Neural cell (in vitro differentiated cells): ENCODE measurements at regions not wholly inside any gene's neighbourhood (a gene's known extent, or its start where the extent isn't known, plus 50 kb on each side); places are given as distances from the start of the nearest gene placed in this dataset.

Experiments used
- H2AFZ ChIP-seq: fragments of 200-600, 300-800 bp; sonication (generic), shearing (Covaris generic); 2 replicates; pipeline ENCODE4 v1.6.0; 2014; ENCODE audit warnings: low read depth, mild to moderate bottlenecking, antibody characterized with exemption, low read length, moderate library complexity
- H3F3A ChIP-seq: fragments of 200-600 bp; shearing (Covaris generic); 2 replicates; pipeline ENCODE4 v1.6.1; 2016; ENCODE audit warnings: mild to moderate bottlenecking, moderate library complexity, mixed read lengths, antibody characterized with exemption, low read length; ENCODE audit not compliant: insufficient read depth, poor library complexity, severe bottlenecking
- H3K27ac ChIP-seq: fragments of 200-600, 300-800 bp; sonication (generic), shearing (Covaris generic); 2 replicates; pipeline ENCODE4 v1.5.1; 2014; ENCODE audit warnings: mild to moderate bottlenecking, low read length, moderate library complexity
- H3K27me3 ChIP-seq: fragments of 300-800, 200-600 bp; sonication (generic), shearing (Covaris generic); 2 replicates; pipeline ENCODE4 v1.6.0; 2014; ENCODE audit warnings: mild to moderate bottlenecking, low read depth, low read length, moderate library complexity; ENCODE audit not compliant: insufficient read depth
- H3K36me3 ChIP-seq: fragments of 300-800, 200-600 bp; sonication (generic), shearing (Covaris generic); 2 replicates; pipeline ENCODE4 v1.5.1; 2014; ENCODE audit warnings: mild to moderate bottlenecking, antibody characterized with exemption, low read length, moderate library complexity; ENCODE audit not compliant: insufficient read depth
- H3K4me2 ChIP-seq: fragments of 300-800, 200-600 bp; sonication (generic), shearing (Covaris generic); 2 replicates; pipeline ENCODE4 v1.6.0; 2014; ENCODE audit warnings: mild to moderate bottlenecking, low read length
- H3K4me3 ChIP-seq: fragments of 300-800, 200-600 bp; sonication (generic), shearing (Covaris generic); 2 replicates; pipeline ENCODE4 v1.5.1; 2014; ENCODE audit warnings: mild to moderate bottlenecking, low read length, moderate library complexity
- H3K79me2 ChIP-seq: fragments of 200-600 bp; shearing (Covaris generic); replicated peaks from 2 replicates; pipeline ENCODE4 v1.6.0; 2014; ENCODE audit warnings: mild to moderate bottlenecking, low read length, moderate library complexity; ENCODE audit not compliant: insufficient read depth
- H3K9ac ChIP-seq: fragments of 300-800, 200-600 bp; sonication (generic), shearing (Covaris generic); 2 replicates; pipeline ENCODE4 v1.6.1; 2016; ENCODE audit warnings: mild to moderate bottlenecking, low read length, mixed read lengths
- H3K9me2 ChIP-seq: fragments of 200-600 bp; shearing (Covaris generic); 2 replicates; pipeline ENCODE4 v1.6.1; 2016; ENCODE audit warnings: mild to moderate bottlenecking, low read length, mixed read lengths; ENCODE audit not compliant: insufficient read depth
- H3K9me3 ChIP-seq: fragments of 200-600, 300-800 bp; sonication (generic), shearing (Covaris generic); 2 replicates; pipeline ENCODE4 v1.6.1; 2016; ENCODE audit warnings: mild to moderate bottlenecking, mixed run types, low read length, moderate library complexity, mixed read lengths
- H4K20me1 ChIP-seq: fragments of 200-600 bp; shearing (Covaris generic); 2 replicates; pipeline ENCODE4 v1.6.1; 2016; ENCODE audit warnings: mild to moderate bottlenecking, mixed run types; ENCODE audit not compliant: insufficient read depth
- CTCF ChIP-seq: fragments of 450-650 bp; IDR thresholded peaks from 2 replicates; pipeline ENCODE4 v1.5.1; 2014; ENCODE audit warnings: antibody characterized with exemption, mild to moderate bottlenecking, moderate library complexity; ENCODE audit not compliant: poor library complexity, severe bottlenecking
- EP300 ChIP-seq: fragments of 450-650 bp; conservative IDR thresholded peaks from 2 replicates; pipeline ENCODE4 v1.6.1; 2014; ENCODE audit warnings: antibody characterized with exemption, mild to moderate bottlenecking, moderate library complexity; ENCODE audit not compliant: poor library complexity, severe bottlenecking
- EZH2 ChIP-seq: fragments of 200-600, 300-800 bp; shearing (Covaris generic), sonication (generic); IDR thresholded peaks from 2 replicates; pipeline ENCODE4 v1.6.1; 2014; ENCODE audit warnings: antibody characterized with exemption, low read length, borderline replicate concordance, mild to moderate bottlenecking; ENCODE audit not compliant: insufficient read depth, poor library complexity, severe bottlenecking
- MXI1 ChIP-seq: fragments of 450-650 bp; conservative IDR thresholded peaks from 2 replicates; pipeline ENCODE4 v1.6.1; 2014; ENCODE audit warnings: antibody characterized with exemption, mild to moderate bottlenecking; ENCODE audit not compliant: poor library complexity, severe bottlenecking
- POLR2AphosphoS5 ChIP-seq: IDR thresholded peaks from 2 replicates; pipeline ENCODE4 v1.6.1; 2012
- RAD21 ChIP-seq: fragments of 450-650 bp; conservative IDR thresholded peaks from 2 replicates; pipeline ENCODE4 v1.6.1; 2014; ENCODE audit warnings: antibody characterized with exemption, mild to moderate bottlenecking, moderate library complexity
- REST ChIP-seq: IDR thresholded peaks from 2 replicates; pipeline ENCODE4 v1.6.1; 2012; ENCODE audit warnings: borderline replicate concordance
- SMC3 ChIP-seq: fragments of 450-650 bp; conservative IDR thresholded peaks from 2 replicates; pipeline ENCODE4 v1.6.1; 2014; ENCODE audit warnings: antibody characterized with exemption, mild to moderate bottlenecking, moderate library complexity; ENCODE audit not compliant: poor library complexity
- TAF1 ChIP-seq: IDR thresholded peaks from 2 replicates; pipeline ENCODE4 v1.6.1; 2012; ENCODE audit warnings: low read depth

DNA sequence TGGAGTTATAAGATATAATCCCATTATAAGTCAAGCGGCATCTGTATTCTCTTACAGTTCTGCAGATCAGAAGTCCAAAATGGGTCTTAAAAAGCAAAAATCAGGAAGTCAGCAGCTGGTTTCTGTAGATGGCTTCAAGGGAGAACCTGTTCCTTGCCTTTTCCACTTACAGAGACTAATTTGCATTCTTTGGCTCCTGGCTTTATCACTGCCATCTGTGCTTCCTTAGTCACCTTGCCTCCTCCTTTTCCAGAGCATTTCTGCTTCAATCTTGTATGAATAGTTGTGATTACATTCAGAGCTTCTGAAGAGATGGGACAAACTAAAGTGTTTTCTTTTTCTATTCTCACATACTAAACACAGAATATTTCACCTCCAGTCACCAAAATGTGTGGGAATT lies 647.3 kb upstream of the GRAMD2B start:
- H3K4me2 ChIP-seq = no peak overlapping the region
- no peaks in the 10 kb centered on the region for H3K9me2 ChIP-seq
- TF ChIP-seq TAF1 (no peak), RAD21 (no peak), EZH2 (no peak), POLR2AphosphoS5 (no peak), REST (no peak), EP300 (no peak), SMC3 (no peak), CTCF (no peak), MXI1 (no peak)
- no peaks in the 10 kb centered on the region for H4K20me1 ChIP-seq
- H3K9ac ChIP-seq = no peak overlapping the region
- H3K27ac ChIP-seq = no peak overlapping the region
- H3K9me3 ChIP-seq = no peaks in the 10 kb centered on the region
- no peak overlapping the region for H2AFZ ChIP-seq
- no peaks in the 10 kb centered on the region for H3F3A ChIP-seq
- no peaks in the 10 kb centered on the region for H3K79me2 ChIP-seq
- no peaks in the 10 kb centered on the region for H3K27me3 ChIP-seq
- no peaks in the 10 kb centered on the region for H3K36me3 ChIP-seq
- H3K4me3 ChIP-seq = no peak overlapping the region

DNA sequence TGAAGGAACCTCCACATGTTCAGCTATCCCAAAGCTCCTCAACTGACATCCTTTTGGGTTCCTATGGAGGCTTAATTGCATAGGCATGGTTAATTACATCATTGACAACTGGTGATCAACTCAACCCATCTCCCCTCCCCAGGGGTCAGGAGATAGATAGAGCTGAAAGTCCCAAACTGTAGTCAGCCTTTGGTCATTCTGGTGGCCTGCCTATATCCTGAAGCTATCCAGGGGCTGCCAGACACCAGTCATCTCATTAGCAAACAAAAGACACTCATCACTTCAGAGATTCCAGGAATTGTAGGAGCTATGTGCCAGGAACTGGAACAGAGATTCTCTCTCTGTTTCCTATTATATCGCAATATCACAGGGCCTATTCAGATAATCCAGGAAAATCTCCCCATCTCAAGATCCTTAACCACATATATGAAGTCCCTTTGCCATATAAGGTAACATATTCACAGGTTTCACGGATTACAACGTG lies 646.5 kb upstream of the GRAMD2B start:
- Histone ChIP-seq H3F3A (no peaks in the 10 kb centered on the region), H3K9ac (no peak overlapping the region), H3K27ac (no peak overlapping the region), H4K20me1 (no peaks in the 10 kb centered on the region), H3K9me3 (no peaks in the 10 kb centered on the region), H3K4me2 (no peak overlapping the region), H2AFZ (no peak overlapping the region), H3K36me3 (no peaks in the 10 kb centered on the region), H3K79me2 (no peaks in the 10 kb centered on the region), H3K4me3 (no peak overlapping the region), H3K27me3 (no peaks in the 10 kb centered on the region), H3K9me2 (no peaks in the 10 kb centered on the region)
- TF ChIP-seq MXI1 (no peak), CTCF (no peak), REST (no peak), EP300 (no peak), RAD21 (no peak), POLR2AphosphoS5 (no peak), SMC3 (no peak), EZH2 (no peak), TAF1 (no peak)
